ENCODE measurements at regions not wholly inside any gene's neighbourhood (a gene's known extent, or its start where the extent isn't known, plus 50 kb on each side); places are given as distances from the start of the nearest gene placed in this dataset.
"Not testable (repeated sequence)": the region's sequence is repeated elsewhere in the genome, so short reads cannot be mapped to it uniquely, and the experiment has no call there.

DNA sequence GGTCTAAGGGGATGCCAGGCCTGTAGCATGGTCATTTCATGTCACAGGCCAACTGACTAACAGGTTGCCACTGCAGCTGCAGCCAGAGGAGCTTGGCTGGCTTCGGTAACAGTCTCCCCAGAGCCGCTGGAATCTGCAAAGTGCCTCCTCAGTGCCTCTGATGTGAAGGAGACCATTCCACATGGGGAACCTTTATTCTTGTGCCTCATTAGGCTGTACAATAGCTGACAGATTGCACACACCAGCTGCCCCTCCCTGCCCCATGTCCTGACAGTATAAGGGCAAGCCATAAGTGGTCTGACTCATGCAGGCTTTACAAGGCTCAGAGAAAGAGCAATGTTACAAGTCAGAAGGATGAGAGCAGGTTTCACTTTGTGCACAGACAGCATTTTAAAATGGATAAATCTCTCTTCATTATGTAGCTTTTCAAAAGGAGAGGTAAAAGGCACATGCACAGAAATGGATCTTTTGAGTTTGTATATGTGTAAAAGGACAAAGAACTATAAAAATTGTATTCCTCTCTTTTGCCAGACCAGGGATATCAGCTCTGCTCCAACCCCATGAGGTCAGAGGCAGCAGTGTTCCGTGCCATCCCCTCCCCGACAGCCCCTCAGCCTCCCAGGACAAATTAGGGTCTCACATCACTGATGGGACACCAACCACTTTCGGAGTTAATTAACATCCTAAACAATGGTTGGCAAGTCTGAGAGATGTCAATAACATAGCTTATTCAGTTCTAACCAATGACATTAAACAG, 467.8 kb downstream of the TMEM232 start:
- ATAC-seq = no peak
- no peaks in the 10 kb centered on the region for H3K9me3 Mint-ChIP-seq
- no peaks in the 10 kb centered on the region for H3K36me3 Mint-ChIP-seq
- H3K27ac Mint-ChIP-seq = no peak overlapping the region
- H3K4me3 Mint-ChIP-seq = no peak overlapping the region
- no peaks in the 10 kb centered on the region for H3K4me1 Mint-ChIP-seq
- H3K27me3 Mint-ChIP-seq = no peaks in the 10 kb centered on the region

GRCh38 chr5:110262749-110263148, 463.7 kb downstream of the TMEM232 start:
- Mint-ChIP-seq H3K27ac (no peak overlapping the region), H3K36me3 (no peaks in the 10 kb centered on the region), H3K4me3 (no peak overlapping the region), H3K27me3 (no peaks in the 10 kb centered on the region), H3K4me1 (no peaks in the 10 kb centered on the region), H3K9me3 (no peaks in the 10 kb centered on the region)
- no peak for ATAC-seq

GRCh38 chr5:110264661-110265060, 461.8 kb downstream of the TMEM232 start:
- Mint-ChIP-seq H3K9me3 (no peaks in the 10 kb centered on the region), H3K4me1 (no peaks in the 10 kb centered on the region), H3K4me3 (no peak overlapping the region), H3K36me3 (no peaks in the 10 kb centered on the region), H3K27ac (no peak overlapping the region), H3K27me3 (no peaks in the 10 kb centered on the region)
- ATAC-seq = no peak

DNA sequence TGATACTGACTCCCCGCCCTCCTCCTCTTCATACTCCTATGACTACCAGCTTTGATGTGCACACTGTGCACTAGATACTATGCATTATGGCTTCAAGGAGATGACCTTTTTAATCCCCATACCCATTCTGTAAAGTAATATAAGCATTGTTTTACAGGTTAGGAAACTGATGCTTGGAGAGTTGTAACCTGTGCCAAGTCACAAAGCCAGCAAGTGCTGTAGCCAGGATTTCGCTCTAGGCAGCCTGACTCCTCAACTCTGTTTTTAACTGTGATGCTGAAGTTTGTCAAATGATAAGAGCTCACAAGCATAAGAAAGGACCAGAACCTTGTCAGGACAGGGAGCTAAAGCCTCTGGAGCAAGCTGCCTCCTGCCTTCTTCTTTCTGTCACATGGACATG, 461.3 kb downstream of the TMEM232 start:
- no peak for ATAC-seq
- Mint-ChIP-seq H3K27ac (no peak overlapping the region), H3K4me3 (no peak overlapping the region), H3K9me3 (no peaks in the 10 kb centered on the region), H3K27me3 (no peaks in the 10 kb centered on the region), H3K36me3 (no peaks in the 10 kb centered on the region), H3K4me1 (no peaks in the 10 kb centered on the region)

GRCh38 chr5:110267714-110268113, 458.8 kb downstream of the TMEM232 start:
- Mint-ChIP-seq H3K4me3 (no peak overlapping the region), H3K9me3 (no peaks in the 10 kb centered on the region), H3K36me3 (no peaks in the 10 kb centered on the region), H3K4me1 (no peaks in the 10 kb centered on the region), H3K27me3 (no peaks in the 10 kb centered on the region), H3K27ac (no peak overlapping the region)
- ATAC-seq = no peak

GRCh38 chr5:110268283-110268682, 458.2 kb downstream of the TMEM232 start:
- H3K4me1 Mint-ChIP-seq = no peaks in the 10 kb centered on the region
- H3K27me3 Mint-ChIP-seq = no peaks in the 10 kb centered on the region
- no peak overlapping the region for H3K4me3 Mint-ChIP-seq
- no peaks in the 10 kb centered on the region for H3K9me3 Mint-ChIP-seq
- no peak overlapping the region for H3K27ac Mint-ChIP-seq
- H3K36me3 Mint-ChIP-seq = no peaks in the 10 kb centered on the region
- ATAC-seq = no peak

DNA sequence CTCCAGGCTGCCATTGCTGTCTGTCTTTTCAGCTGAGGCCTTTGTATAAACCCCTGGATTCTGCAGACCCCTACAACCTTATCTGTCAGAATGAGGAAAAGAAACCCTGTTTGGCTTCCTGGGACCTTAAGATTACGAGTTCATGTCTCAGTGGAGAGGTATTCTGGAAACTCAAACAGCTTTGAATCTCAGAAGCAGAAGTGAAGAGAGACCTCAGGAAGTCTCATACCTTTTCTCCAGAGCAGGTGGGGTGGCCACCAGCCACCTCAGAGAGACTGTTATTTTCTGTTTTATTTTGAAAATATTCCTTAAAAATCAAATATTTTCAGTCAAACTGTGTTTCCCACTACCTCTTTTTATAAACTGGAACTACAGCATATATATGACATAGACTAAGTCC, 457.5 kb downstream of the TMEM232 start:
- no peak for ATAC-seq
- Mint-ChIP-seq H3K36me3 (no peaks in the 10 kb centered on the region), H3K27me3 (no peaks in the 10 kb centered on the region), H3K9me3 (no peaks in the 10 kb centered on the region), H3K27ac (no peak overlapping the region), H3K4me3 (no peak overlapping the region), H3K4me1 (no peaks in the 10 kb centered on the region)

DNA sequence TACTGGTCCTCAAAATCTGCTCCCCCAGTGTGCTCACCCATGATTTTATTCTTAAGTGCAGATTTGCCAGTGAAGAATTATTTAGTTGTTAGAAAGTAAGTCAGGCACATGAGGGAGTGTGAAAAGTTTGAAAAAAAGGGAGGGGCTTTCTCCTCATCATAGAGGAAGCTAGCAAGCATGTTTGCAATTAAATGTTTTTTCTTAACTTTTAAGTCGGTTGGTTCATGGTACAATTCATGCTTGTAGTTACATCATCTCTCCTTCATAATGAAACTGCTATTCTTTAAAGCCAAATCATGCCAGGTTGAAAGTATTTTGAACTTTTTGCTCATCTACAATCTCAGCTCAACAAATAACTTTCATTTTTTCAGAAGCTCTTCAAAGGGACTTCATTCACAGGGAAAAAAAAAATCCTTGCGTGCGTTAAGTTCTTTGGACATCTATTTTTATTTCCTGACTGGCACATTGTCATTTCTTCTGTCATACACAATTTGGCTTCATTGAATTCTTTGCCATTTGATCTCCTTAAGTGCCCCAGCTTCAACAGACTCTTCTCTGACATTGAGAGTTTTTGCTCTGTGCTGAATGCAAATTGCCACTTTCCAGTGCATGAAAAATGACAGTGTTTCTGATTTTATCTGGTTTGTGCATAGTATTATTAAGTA, 456.9 kb downstream of the TMEM232 start:
- Mint-ChIP-seq H3K9me3 (no peaks in the 10 kb centered on the region), H3K27ac (no peak overlapping the region), H3K27me3 (no peaks in the 10 kb centered on the region), H3K4me3 (no peak overlapping the region), H3K4me1 (no peaks in the 10 kb centered on the region), H3K36me3 (no peaks in the 10 kb centered on the region)
- no peak for ATAC-seq

DNA sequence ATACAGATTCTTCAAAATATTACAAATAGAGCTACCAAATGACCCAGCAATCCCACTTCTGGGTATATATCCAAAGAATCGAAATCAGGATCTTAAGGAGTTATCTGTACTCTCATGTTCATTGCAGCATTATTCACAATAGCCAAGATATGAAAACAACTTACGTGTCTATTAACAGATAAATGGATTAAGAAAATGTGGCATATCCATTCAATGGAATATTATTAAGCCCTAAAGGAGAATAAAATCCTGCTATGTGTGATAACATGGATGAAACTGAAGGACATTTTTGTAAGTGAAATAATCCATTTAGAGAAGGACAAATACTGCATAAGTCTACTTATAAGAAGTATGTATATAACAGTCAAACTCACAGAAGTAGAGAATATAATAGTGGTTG, 450.6 kb downstream of the TMEM232 start:
- ATAC-seq = no peak
- Mint-ChIP-seq H3K27me3 (no peaks in the 10 kb centered on the region), H3K4me3 (no peak overlapping the region), H3K27ac (no peak overlapping the region), H3K4me1 (no peaks in the 10 kb centered on the region), H3K36me3 (no peaks in the 10 kb centered on the region), H3K9me3 (peaks cover 15% of the 10 kb centered on the region)

GRCh38 chr5:110278449-110278848, 448.0 kb downstream of the TMEM232 start:
- H3K36me3 Mint-ChIP-seq, H3K4me3 Mint-ChIP-seq, H3K4me1 Mint-ChIP-seq, H3K27ac Mint-ChIP-seq, ATAC-seq, H3K27me3 Mint-ChIP-seq: not testable (repeated sequence)
- H3K9me3 Mint-ChIP-seq = peaks cover 26% of the 10 kb centered on the region

DNA sequence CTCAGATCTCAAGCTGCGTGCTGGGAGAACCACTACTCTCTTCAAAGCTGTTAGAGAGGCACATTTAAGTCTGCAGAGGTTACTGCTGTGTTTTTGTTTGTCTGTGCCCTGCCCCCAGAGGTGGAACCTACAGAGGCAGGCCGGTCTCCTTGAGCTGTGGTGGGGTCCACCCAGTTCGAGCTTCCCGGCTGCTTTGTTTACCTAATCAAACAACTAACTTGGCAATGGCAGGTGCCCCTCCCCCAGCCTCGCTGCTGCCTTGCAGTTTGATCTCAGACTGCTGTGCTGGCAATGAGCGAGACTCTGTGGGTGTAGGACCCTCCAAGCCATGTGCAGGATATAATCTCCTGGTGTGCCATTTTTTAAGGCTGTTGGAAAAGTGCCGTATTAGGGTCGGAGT, 442.4 kb downstream of the TMEM232 start:
- not testable (repeated sequence) for H3K4me3 Mint-ChIP-seq, ATAC-seq, H3K27me3 Mint-ChIP-seq, H3K4me1 Mint-ChIP-seq, H3K27ac Mint-ChIP-seq, H3K36me3 Mint-ChIP-seq
- H3K9me3 Mint-ChIP-seq = peaks cover 18% of the 10 kb centered on the region

DNA sequence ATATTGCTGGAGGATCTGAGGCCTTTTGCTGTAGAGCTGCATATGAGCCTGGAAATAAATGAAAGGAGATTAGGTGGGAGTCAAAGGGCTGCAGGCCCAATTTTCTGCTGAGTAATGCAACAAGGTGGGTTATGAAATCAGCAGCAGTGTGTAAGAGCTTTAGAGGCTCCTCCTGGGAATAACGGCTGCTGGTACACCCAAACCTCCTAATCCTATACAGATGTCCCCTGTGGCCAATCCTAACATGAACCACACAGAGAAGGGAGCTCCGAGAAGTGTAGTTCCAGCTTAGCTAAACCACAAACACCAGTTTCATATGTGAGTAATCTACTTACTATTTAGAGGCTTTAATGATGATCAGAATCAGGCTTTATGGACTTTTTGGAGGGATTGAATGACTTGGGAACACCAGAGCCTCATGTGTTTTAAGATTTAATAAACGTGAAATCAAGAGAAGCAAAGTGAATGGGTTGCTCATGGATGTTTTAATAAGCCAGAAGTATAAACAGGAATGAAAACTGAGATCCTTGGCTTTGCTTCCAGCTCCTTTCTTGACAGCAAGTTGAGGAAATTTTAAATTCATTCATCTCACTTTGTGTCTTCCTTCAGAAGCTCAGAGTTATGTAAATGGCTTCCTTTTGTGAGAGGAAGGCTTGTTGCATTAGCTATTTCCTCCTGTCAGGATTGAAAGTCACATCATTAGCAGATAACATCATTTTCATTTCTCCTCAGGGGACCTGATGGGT, 437.5 kb downstream of the TMEM232 start:
- H3K4me3 Mint-ChIP-seq = no peak overlapping the region
- H3K27ac Mint-ChIP-seq = no peak overlapping the region
- H3K9me3 Mint-ChIP-seq = peaks cover 9% of the 10 kb centered on the region
- no peaks in the 10 kb centered on the region for H3K4me1 Mint-ChIP-seq
- no peak for ATAC-seq
- no peaks in the 10 kb centered on the region for H3K36me3 Mint-ChIP-seq
- H3K27me3 Mint-ChIP-seq = no peaks in the 10 kb centered on the region

GRCh38 chr5:110289512-110289810, 437.0 kb downstream of the TMEM232 start:
- H3K9me3 Mint-ChIP-seq = peaks cover 9% of the 10 kb centered on the region
- no peaks in the 10 kb centered on the region for H3K4me1 Mint-ChIP-seq
- H3K36me3 Mint-ChIP-seq = no peaks in the 10 kb centered on the region
- no peak overlapping the region for H3K27ac Mint-ChIP-seq
- no peak overlapping the region for H3K4me3 Mint-ChIP-seq
- no peaks in the 10 kb centered on the region for H3K27me3 Mint-ChIP-seq
- no peak for ATAC-seq

GRCh38 chr5:110290542-110290941, 435.9 kb downstream of the TMEM232 start:
- Mint-ChIP-seq H3K27ac (no peak overlapping the region), H3K4me1 (no peaks in the 10 kb centered on the region), H3K27me3 (no peaks in the 10 kb centered on the region), H3K4me3 (no peak overlapping the region), H3K9me3 (peaks cover 6% of the 10 kb centered on the region), H3K36me3 (no peaks in the 10 kb centered on the region)
- no peak for ATAC-seq

DNA sequence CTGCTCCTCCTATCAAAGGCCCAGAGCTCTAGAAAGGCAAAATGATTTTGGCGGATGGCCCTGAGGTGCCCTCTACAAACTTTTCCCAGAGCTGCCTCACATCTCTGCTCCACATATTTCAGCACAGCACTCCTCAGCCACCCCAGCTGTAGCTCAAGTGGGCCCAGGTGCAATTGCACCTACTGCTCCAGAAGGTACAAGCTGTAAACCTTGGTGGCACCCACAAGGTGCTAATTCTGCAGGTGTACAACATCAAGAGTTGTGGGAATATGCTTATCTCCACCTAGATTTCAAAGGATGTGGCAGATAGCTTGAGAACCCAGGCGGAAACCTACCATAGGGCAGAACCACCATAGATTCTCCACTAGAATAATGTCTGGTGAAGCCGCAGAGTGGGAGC, 432.2 kb downstream of the TMEM232 start:
- no peaks in the 10 kb centered on the region for H3K4me1 Mint-ChIP-seq
- no peaks in the 10 kb centered on the region for H3K36me3 Mint-ChIP-seq
- peak; percentile 31 for ATAC-seq
- H3K4me3 Mint-ChIP-seq = no peak overlapping the region
- no peaks in the 10 kb centered on the region for H3K27me3 Mint-ChIP-seq
- peaks cover 6% of the 10 kb centered on the region for H3K9me3 Mint-ChIP-seq
- no peak overlapping the region for H3K27ac Mint-ChIP-seq

DNA sequence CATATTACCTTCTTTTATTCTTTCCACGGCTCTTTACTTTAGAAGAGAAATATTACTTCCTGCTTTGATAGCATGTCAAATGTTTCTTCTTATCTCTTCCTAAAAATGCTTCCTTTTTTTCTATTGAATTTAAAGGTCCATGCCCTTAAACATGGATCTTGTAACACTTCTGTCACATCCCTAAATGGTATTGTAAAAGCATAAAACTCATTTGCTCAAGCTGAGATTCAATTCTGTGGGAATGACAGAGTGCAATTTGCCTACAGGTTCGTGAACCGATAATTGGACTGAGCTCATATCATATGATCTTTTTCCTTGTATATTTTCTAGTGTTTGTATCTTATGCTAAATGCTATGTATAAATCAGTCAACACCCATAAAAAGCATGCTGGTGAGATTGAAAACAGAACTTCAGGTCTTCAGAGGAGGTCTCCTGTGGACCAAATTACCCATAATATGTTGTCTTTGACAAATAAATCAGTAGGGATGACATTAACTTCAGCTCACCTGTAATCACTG, 429.3 kb downstream of the TMEM232 start:
- Mint-ChIP-seq H3K27ac (no peak overlapping the region), H3K36me3 (no peaks in the 10 kb centered on the region), H3K4me3 (no peak overlapping the region), H3K9me3 (peaks cover 11% of the 10 kb centered on the region), H3K27me3 (no peaks in the 10 kb centered on the region), H3K4me1 (no peaks in the 10 kb centered on the region)
- no peak for ATAC-seq
